ENCODE measurements at regions not wholly inside any gene's neighbourhood (a gene's known extent, or its start where the extent isn't known, plus 50 kb on each side); places are given as distances from the start of the nearest gene placed in this dataset.

DNA sequence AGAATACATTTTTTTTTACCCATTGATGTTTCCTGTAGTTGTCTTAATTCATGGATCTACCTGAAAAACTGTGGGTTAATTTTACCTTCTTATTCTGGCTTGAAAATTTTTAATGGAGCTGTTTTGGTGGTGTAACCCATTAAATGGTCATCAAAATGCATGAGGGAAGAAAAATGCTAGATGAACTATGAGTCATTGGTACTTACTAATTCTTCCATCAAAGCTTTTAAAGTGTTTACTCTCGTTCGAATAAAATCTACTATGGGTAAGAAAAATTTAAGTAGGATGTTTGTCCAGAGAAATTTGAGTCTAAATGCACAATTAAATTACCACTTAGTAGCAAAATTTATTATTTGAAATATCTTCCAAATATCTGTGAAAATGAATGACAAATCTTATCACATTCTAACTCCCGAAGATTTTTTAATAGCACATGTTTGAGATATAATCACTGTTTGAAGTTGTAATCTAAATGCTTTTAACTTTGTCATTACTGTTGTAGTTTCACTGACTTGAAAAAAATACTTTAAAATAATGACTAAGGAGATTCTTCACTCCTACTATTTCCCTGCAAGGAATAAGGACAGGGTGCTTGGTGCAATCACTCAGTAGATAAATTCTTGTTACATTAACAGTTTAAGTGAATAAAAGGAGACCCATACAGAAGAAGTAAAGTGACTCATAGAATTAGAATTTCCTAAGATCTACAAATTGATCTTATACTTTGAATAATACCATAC is 437.7 kb downstream of the IRS2 start:
- Histone ChIP-seq H3K36me3 (ENCODE audit: control insufficient read depth, insufficient read depth, low read length) (no peaks in the 10 kb centered on the region), H3K9ac (ENCODE audit: low read depth, low read length) (no peak overlapping the region), H3K4me3 (ENCODE audit: low read depth, low read length) (no peak overlapping the region), H3K27me3 (ENCODE audit: control insufficient read depth, insufficient read depth, low read length) (no peaks in the 10 kb centered on the region), H3K27ac (ENCODE audit: low read depth, low read length) (no peak overlapping the region), H3K9me3 (ENCODE audit: control insufficient read depth, insufficient read depth, low read length) (no peaks in the 10 kb centered on the region), H3K4me1 (ENCODE audit: control insufficient read depth, insufficient read depth, low read length) (no peaks in the 10 kb centered on the region)

DNA sequence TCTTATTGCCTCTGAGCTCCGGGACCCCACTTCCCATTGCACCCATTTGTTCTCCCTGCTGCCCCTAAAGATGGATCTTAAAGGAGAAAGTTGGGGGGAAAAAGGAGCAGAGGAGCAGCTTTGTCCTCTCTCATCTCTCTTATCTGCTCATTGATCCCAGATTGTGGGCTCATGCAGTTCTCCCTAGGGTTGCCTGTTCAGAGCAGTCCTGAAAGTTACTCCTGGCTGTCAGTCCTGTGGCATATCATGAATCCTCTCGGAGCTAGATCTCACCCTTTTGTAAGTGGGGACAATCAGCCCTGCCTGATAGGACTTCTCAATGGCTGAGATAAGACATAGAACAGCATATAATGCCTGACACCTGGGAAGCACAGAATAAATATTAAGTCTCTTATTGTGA is 440.3 kb downstream of the IRS2 start:
- no peak overlapping the region for H3K4me3 ChIP-seq (ENCODE audit: low read depth, low read length)

DNA sequence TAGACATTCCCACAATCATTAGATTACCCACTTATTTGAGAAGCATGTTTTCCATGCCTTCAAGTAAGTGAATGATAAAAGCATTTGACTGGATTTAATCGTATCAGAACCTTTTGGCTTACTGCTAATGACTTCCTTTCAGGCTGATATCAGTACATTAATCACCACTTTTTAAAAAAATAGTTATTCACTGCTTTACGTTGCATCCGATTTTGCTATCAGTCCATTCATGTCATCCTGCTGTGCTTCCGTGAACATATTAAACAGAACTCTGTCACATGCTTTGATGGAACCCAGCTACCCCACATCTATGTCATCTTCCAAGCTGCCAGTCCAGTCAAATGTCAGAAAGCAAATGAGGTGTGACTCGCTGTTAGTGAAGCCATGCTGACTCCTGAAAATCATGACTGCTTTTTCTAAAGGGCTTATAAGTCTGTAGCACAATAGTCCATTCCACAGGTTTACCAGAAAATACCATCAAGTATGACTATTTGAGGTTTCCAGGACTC is 440.9 kb downstream of the IRS2 start:
- H3K36me3 ChIP-seq (ENCODE audit: control insufficient read depth, insufficient read depth, low read length): no peaks in the 10 kb centered on the region
- no peak overlapping the region for H3K9ac ChIP-seq (ENCODE audit: low read depth, low read length)
- no peaks in the 10 kb centered on the region for H3K9me3 ChIP-seq (ENCODE audit: control insufficient read depth, insufficient read depth, low read length)
- H3K4me3 ChIP-seq (ENCODE audit: low read depth, low read length): no peak overlapping the region
- no peak overlapping the region for H3K27ac ChIP-seq (ENCODE audit: low read depth, low read length)
- H3K4me1 ChIP-seq (ENCODE audit: control insufficient read depth, insufficient read depth, low read length): no peaks in the 10 kb centered on the region
- no peaks in the 10 kb centered on the region for H3K27me3 ChIP-seq (ENCODE audit: control insufficient read depth, insufficient read depth, low read length)

More for the DNA sequence above, 440.3 kb downstream of the IRS2 start:
- no peak overlapping the region for H3K9ac ChIP-seq (ENCODE audit: low read depth, low read length)
- H3K27me3 ChIP-seq (ENCODE audit: control insufficient read depth, insufficient read depth, low read length): no peaks in the 10 kb centered on the region
- no peak overlapping the region for H3K27ac ChIP-seq (ENCODE audit: low read depth, low read length)
- H3K36me3 ChIP-seq (ENCODE audit: control insufficient read depth, insufficient read depth, low read length): no peaks in the 10 kb centered on the region
- H3K4me1 ChIP-seq (ENCODE audit: control insufficient read depth, insufficient read depth, low read length): no peaks in the 10 kb centered on the region
- H3K9me3 ChIP-seq (ENCODE audit: control insufficient read depth, insufficient read depth, low read length): no peaks in the 10 kb centered on the region

DNA sequence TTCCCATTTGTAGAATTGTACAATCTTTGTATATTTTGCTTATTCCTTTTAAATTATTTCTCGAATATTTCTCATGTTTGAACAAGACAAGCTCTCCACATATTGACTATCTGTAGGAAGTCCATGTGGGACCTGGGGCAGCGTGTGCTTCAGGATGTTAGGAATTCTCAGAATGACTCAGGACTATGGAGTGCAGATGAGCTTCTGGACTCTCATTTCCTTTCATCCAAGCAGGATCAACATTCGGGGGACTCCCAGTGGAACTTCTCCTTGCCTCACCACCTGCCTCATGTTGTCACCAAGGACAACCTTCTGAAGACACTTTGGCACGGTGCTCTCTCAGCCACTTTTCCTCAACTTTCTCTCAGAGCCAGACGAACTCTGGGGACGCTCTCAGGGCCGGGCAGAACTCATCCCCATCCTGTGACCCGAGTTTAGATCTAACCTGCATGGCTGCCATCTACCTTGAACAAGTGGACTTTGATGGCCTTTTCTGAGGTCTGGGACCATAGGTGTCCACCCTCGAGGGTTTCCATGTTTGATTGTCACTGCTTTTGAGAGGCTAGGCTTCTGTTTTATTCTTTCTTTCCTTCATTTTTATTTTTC is 441.7 kb downstream of the IRS2 start:
- H3K9ac ChIP-seq (ENCODE audit: low read depth, low read length): no peak overlapping the region
- H3K27ac ChIP-seq (ENCODE audit: low read depth, low read length): no peak overlapping the region
- no peaks in the 10 kb centered on the region for H3K27me3 ChIP-seq (ENCODE audit: control insufficient read depth, insufficient read depth, low read length)
- H3K4me1 ChIP-seq (ENCODE audit: control insufficient read depth, insufficient read depth, low read length): no peaks in the 10 kb centered on the region
- H3K4me3 ChIP-seq (ENCODE audit: low read depth, low read length): no peak overlapping the region
- no peaks in the 10 kb centered on the region for H3K9me3 ChIP-seq (ENCODE audit: control insufficient read depth, insufficient read depth, low read length)
- H3K36me3 ChIP-seq (ENCODE audit: control insufficient read depth, insufficient read depth, low read length): no peaks in the 10 kb centered on the region

DNA sequence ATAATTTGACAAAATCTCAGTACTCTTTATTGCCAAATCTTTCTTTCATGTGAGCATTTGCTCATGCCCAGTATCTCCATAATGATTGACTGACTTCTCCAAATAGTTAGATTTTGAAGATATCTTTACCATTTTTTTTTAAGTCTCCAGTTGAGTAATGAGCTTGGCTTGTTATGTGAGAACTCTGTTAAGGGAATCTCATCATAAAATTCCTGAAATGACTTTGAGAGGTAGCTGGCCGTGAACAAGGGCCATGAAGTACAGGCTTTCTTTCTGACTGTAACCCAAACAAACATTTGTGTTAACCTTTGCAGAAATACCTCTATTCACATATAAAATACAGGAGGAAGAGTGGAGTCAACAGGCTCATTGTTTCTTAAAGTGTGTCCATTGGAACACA is 449.7 kb downstream of the IRS2 start:
- Histone ChIP-seq H3K36me3 (ENCODE audit: control insufficient read depth, insufficient read depth, low read length) (no peaks in the 10 kb centered on the region), H3K4me3 (ENCODE audit: low read depth, low read length) (no peak overlapping the region), H3K9ac (ENCODE audit: low read depth, low read length) (no peak overlapping the region), H3K4me1 (ENCODE audit: control insufficient read depth, insufficient read depth, low read length) (no peaks in the 10 kb centered on the region), H3K27ac (ENCODE audit: low read depth, low read length) (no peak overlapping the region), H3K27me3 (ENCODE audit: control insufficient read depth, insufficient read depth, low read length) (no peaks in the 10 kb centered on the region), H3K9me3 (ENCODE audit: control insufficient read depth, insufficient read depth, low read length) (no peaks in the 10 kb centered on the region)

DNA sequence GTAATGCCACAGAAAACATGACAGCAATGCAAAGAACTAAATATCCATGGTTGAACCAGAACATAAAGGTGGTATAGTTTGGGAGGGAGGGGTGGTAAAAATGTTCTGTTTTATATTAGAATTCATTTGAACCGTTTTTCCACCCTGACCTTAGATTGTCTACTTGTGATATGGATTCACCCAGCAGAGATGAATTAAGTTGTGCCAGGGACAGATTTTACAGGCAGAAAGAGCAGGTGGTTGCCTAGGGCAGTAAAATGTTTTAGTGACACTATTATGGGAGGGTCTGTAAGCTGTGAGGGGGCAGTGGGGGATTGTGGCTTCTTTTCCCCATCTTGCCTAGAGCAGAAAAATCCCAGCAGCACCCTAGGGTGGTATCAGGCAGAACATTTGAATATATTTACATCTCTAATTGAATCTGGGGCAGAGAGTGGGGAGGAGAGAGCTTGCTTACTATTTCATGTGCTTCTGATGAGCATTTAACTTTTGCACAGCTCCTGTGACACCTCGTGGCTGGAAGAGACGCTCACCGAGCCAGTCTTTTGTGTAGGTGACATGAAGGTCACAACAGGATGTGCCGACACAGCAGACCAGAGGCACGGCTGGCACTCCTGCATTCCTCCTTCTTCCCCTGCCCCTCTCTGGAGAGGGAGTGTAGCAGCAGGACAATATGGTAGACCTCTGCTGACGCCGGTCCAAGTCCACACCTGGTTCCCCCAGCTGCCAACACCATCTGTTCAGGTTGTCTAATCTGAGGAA is 452.3 kb downstream of the IRS2 start:
- Histone ChIP-seq H3K27ac (ENCODE audit: low read depth, low read length) (no peak overlapping the region), H3K9me3 (ENCODE audit: control insufficient read depth, insufficient read depth, low read length) (no peaks in the 10 kb centered on the region), H3K27me3 (ENCODE audit: control insufficient read depth, insufficient read depth, low read length) (no peaks in the 10 kb centered on the region), H3K9ac (ENCODE audit: low read depth, low read length) (no peak overlapping the region), H3K4me1 (ENCODE audit: control insufficient read depth, insufficient read depth, low read length) (no peaks in the 10 kb centered on the region), H3K4me3 (ENCODE audit: low read depth, low read length) (no peak overlapping the region), H3K36me3 (ENCODE audit: control insufficient read depth, insufficient read depth, low read length) (no peaks in the 10 kb centered on the region)

DNA sequence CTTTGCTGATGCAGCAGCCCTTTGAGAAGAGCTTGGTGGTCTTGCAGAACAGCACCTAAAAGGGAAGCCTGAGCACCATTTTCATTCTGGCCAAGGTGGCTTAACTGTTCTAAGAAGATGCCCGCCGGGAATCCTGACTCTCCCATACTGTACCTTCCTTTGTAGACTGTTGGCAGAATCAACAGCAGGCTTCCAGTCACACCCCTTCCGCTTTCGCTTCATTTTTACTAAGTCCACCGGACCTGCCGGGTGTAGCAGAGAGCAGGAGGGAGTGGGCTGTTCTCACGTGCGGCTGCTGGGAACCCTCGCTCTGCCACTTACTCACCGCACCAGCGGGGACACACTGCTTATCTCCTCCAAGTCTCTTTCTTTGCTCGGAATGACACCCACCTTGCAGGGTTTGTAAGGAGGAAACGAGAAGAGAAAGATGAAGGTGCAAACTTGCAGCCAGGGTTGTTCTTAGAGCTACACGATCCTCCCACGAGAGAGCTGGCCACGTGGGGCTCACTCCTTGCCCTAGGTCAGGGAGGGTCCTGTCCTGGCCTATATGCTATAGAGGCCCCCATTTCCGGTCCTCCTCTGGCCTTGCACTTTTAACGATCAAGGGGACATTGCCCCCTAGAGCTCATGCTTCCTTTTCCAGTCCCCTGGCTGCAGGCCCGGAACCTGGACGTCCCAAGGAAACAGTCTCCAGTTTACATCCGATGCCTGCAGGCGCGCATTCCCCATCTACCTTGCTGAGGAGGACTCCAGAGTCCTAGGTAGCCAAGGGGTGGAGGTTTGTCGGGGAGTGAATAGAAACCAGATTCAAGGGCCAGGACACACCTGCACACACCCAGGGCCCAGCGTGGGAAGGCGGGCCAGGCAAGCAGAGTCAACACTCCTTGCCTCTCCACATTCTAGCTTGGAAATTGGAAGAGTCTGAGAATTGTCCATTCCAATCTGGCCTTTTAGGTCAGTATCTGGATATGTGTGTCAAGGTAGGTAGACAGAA is 453.6 kb downstream of the IRS2 start:
- Histone ChIP-seq H3K9me3 (ENCODE audit: control insufficient read depth, insufficient read depth, low read length) (no peaks in the 10 kb centered on the region), H3K9ac (ENCODE audit: low read depth, low read length) (no peak overlapping the region), H3K27ac (ENCODE audit: low read depth, low read length) (no peak overlapping the region), H3K4me3 (ENCODE audit: low read depth, low read length) (no peak overlapping the region), H3K27me3 (ENCODE audit: control insufficient read depth, insufficient read depth, low read length) (no peaks in the 10 kb centered on the region), H3K4me1 (ENCODE audit: control insufficient read depth, insufficient read depth, low read length) (no peaks in the 10 kb centered on the region), H3K36me3 (ENCODE audit: control insufficient read depth, insufficient read depth, low read length) (no peaks in the 10 kb centered on the region)

DNA sequence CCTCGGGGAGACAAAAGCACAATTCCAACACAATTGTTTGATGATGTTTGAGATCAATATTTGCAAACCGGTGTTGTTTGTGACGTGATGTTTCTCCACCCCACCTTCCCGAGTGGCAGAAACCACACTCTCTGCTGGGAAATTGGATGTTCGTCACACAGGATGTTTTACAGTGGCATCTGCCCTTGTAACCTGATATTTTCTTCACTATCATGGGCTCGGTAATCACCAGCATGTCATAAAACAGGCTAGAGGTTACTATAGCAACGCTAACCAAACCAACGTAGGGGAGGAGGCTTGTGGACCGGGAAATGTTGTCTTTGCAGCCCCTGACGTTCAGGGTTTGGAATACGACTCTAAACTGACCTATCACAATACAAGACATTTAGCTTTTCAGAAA is 454.5 kb downstream of the IRS2 start:
- Histone ChIP-seq H3K9ac (ENCODE audit: low read depth, low read length) (no peak overlapping the region), H3K9me3 (ENCODE audit: control insufficient read depth, insufficient read depth, low read length) (no peaks in the 10 kb centered on the region), H3K36me3 (ENCODE audit: control insufficient read depth, insufficient read depth, low read length) (no peaks in the 10 kb centered on the region), H3K4me1 (ENCODE audit: control insufficient read depth, insufficient read depth, low read length) (no peaks in the 10 kb centered on the region), H3K27me3 (ENCODE audit: control insufficient read depth, insufficient read depth, low read length) (no peaks in the 10 kb centered on the region), H3K4me3 (ENCODE audit: low read depth, low read length) (no peak overlapping the region), H3K27ac (ENCODE audit: low read depth, low read length) (no peak overlapping the region)

DNA sequence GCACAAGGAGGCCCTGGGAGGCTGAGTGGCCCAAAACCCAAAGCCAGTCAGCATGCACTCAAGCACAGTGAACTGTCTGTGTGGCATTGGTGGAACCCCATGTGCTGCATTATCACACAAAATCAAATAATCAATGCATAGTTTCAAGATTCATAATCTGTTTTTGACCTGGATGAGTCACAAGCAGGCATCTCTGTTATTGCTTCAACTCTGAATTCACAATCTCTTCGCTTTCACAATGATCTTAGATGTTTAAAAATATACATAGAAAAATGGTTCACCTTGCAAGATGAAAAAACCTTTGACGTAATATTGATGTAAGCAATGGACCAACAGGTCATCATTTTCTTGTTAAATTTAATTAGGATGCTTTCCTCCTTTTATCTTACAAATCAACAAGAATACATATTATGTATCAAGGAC is 455.4 kb downstream of the IRS2 start:
- Histone ChIP-seq H3K4me1 (ENCODE audit: control insufficient read depth, insufficient read depth, low read length) (no peaks in the 10 kb centered on the region), H3K27ac (ENCODE audit: low read depth, low read length) (no peak overlapping the region), H3K4me3 (ENCODE audit: low read depth, low read length) (no peak overlapping the region), H3K9me3 (ENCODE audit: control insufficient read depth, insufficient read depth, low read length) (no peaks in the 10 kb centered on the region), H3K27me3 (ENCODE audit: control insufficient read depth, insufficient read depth, low read length) (no peaks in the 10 kb centered on the region), H3K9ac (ENCODE audit: low read depth, low read length) (no peak overlapping the region), H3K36me3 (ENCODE audit: control insufficient read depth, insufficient read depth, low read length) (no peaks in the 10 kb centered on the region)

DNA sequence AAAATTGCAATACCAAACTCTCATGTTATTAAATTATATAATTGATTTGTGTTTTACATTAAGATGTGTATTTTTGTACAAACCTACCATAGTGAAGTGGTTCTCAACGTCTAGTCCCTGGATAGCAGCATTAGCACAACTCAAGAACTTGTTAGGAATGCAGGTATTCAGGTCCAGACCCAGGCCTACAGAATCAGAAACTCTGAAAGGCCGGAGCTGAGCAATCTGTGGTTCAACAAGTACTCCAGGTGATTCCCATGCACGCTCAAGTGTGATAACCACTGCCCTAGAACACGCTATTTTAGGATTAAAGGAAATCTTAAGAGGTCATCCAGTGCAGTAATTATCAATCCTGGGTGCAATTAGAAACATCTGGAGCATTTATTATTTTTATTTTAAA is 456.3 kb downstream of the IRS2 start:
- no peaks in the 10 kb centered on the region for H3K9me3 ChIP-seq (ENCODE audit: control insufficient read depth, insufficient read depth, low read length)
- H3K36me3 ChIP-seq (ENCODE audit: control insufficient read depth, insufficient read depth, low read length): no peaks in the 10 kb centered on the region
- H3K9ac ChIP-seq (ENCODE audit: low read depth, low read length): no peak overlapping the region
- no peaks in the 10 kb centered on the region for H3K27me3 ChIP-seq (ENCODE audit: control insufficient read depth, insufficient read depth, low read length)
- H3K27ac ChIP-seq (ENCODE audit: low read depth, low read length): no peak overlapping the region
- H3K4me1 ChIP-seq (ENCODE audit: control insufficient read depth, insufficient read depth, low read length): no peaks in the 10 kb centered on the region
- H3K4me3 ChIP-seq (ENCODE audit: low read depth, low read length): no peak overlapping the region

Data from HUES48 (cell line).